OCI-LY1 (cell line): ENCODE measurements at regions not wholly inside any gene's neighbourhood (a gene's known extent, or its start where the extent isn't known, plus 50 kb on each side); places are given as distances from the start of the nearest gene placed in this dataset.

Source experiments
- H2AFZ ChIP-seq: fragments of 200-600 bp; sonication (generic), shearing (Covaris generic); 2 replicates; pipeline ENCODE4 v1.6.0; 2014; ENCODE audit warnings: antibody characterized with exemption, mild to moderate bottlenecking, low read length
- H3F3A ChIP-seq: fragments of 200-600 bp; sonication (generic), shearing (Covaris generic); 2 replicates; pipeline ENCODE4 v1.6.0; 2014; ENCODE audit warnings: mild to moderate bottlenecking, antibody characterized with exemption, low read length, moderate library complexity; ENCODE audit not compliant: insufficient read depth
- H3K27ac ChIP-seq: fragments of 200-600 bp; sonication (generic); 2 replicates; pipeline ENCODE4 v1.5.1; 2014; ENCODE audit warnings: low read length, mixed run types, mild to moderate bottlenecking, low read depth; ENCODE audit not compliant: poor library complexity, severe bottlenecking
- H3K27me3 ChIP-seq: fragments of 200-600 bp; sonication (generic); 2 replicates; pipeline ENCODE4 v1.6.0; 2014; ENCODE audit warnings: antibody characterized with exemption, mild to moderate bottlenecking, low read length, moderate library complexity; ENCODE audit not compliant: insufficient read depth
- H3K36me3 ChIP-seq: fragments of 200-600 bp; sonication (generic); 2 replicates; pipeline ENCODE4 v1.6.1; 2014; ENCODE audit warnings: mild to moderate bottlenecking, antibody characterized with exemption, low read length, moderate library complexity, mixed read lengths; ENCODE audit not compliant: insufficient read depth
- H3K4me1 ChIP-seq: fragments of 200-600 bp; sonication (generic); 2 replicates; pipeline ENCODE4 v1.5.1; 2014; ENCODE audit warnings: mild to moderate bottlenecking, low read length, moderate library complexity; ENCODE audit not compliant: insufficient read depth, severe bottlenecking
- H3K4me2 ChIP-seq: fragments of 200-600 bp; sonication (generic), shearing (Covaris generic); 2 replicates; pipeline ENCODE4 v1.6.1; 2014; ENCODE audit warnings: low read length
- H3K4me3 ChIP-seq: fragments of 200-600 bp; sonication (generic); 2 replicates; pipeline ENCODE4 v1.5.1; 2014; ENCODE audit warnings: low read length, low read depth, mild to moderate bottlenecking, mixed read lengths; ENCODE audit not compliant: poor library complexity, severe bottlenecking
- H3K79me2 ChIP-seq: fragments of 200-600 bp; shearing (Covaris generic); 2 replicates; pipeline ENCODE4 v1.6.1; 2016; ENCODE audit warnings: mixed run types, low read length, mixed read lengths; ENCODE audit not compliant: insufficient read depth
- H3K9ac ChIP-seq: fragments of 200-600 bp; sonication (generic), shearing (Covaris generic); 2 replicates; pipeline ENCODE4 v1.6.1; 2014; ENCODE audit warnings: mild to moderate bottlenecking, low read length, mixed read lengths
- H3K9me2 ChIP-seq: fragments of 200-600 bp; sonication (generic), shearing (Covaris generic); 2 replicates; pipeline ENCODE4 v1.6.1; 2014; ENCODE audit warnings: low read depth, mild to moderate bottlenecking, low read length, mixed read lengths
- H3K9me3 ChIP-seq: fragments of 200-600 bp; shearing (Covaris generic); 2 replicates; pipeline ENCODE4 v1.6.1; 2014; ENCODE audit warnings: low read length, mixed read lengths
- H4K20me1 ChIP-seq: fragments of 200-600 bp; sonication (generic), shearing (Covaris generic); 2 replicates; pipeline ENCODE4 v1.6.0; 2016; ENCODE audit warnings: mild to moderate bottlenecking, low read length; ENCODE audit not compliant: insufficient read depth
- CTCF ChIP-seq: fragments of 200-600 bp; sonication (generic), shearing (Covaris generic); IDR thresholded peaks from 2 replicates; pipeline ENCODE4 v1.5.1; 2017; ENCODE audit warnings: mild to moderate bottlenecking, antibody characterized with exemption, low read length, moderate library complexity, mixed read lengths
- EZH2 ChIP-seq: fragments of 200-600 bp; sonication (generic), shearing (Covaris generic); IDR thresholded peaks from 2 replicates; pipeline ENCODE4 v1.8.0; 2017; ENCODE audit warnings: borderline replicate concordance, mixed run types, mild to moderate bottlenecking, antibody characterized with exemption, low read length, moderate library complexity, mixed read lengths

- no peaks in the 10 kb centered on the region for H3K9me3 ChIP-seq
- no peaks in the 10 kb centered on the region for H3F3A ChIP-seq
- no peaks in the 10 kb centered on the region for H3K9me2 ChIP-seq
- H3K4me2 ChIP-seq = no peak overlapping the region
- H4K20me1 ChIP-seq = no peaks in the 10 kb centered on the region
- H3K4me3 ChIP-seq = no peak overlapping the region
- H3K27ac ChIP-seq = no peak overlapping the region
- H3K27me3 ChIP-seq = no peaks in the 10 kb centered on the region
- TF ChIP-seq EZH2 (no peak), CTCF (no peak)
- H2AFZ ChIP-seq = no peak overlapping the region
- no peaks in the 10 kb centered on the region for H3K79me2 ChIP-seq
- H3K9ac ChIP-seq = no peak overlapping the region
- no peaks in the 10 kb centered on the region for H3K36me3 ChIP-seq
- H3K4me1 ChIP-seq = no peaks in the 10 kb centered on the region
Measured at GRCh38 chr16:86242244-86243122, 267.8 kb upstream of the FOXF1 start.

GRCh38 chr16:86243123-86243473 is 267.2 kb upstream of the FOXF1 start:
- H3K27ac ChIP-seq = no peak overlapping the region
- H2AFZ ChIP-seq = no peak overlapping the region
- H3K36me3 ChIP-seq = no peaks in the 10 kb centered on the region
- no peaks in the 10 kb centered on the region for H3K4me1 ChIP-seq
- TF ChIP-seq CTCF = no peak
- TF ChIP-seq EZH2 = no peak
- no peak overlapping the region for H3K4me2 ChIP-seq
- no peak overlapping the region for H3K4me3 ChIP-seq
- H3K9me2 ChIP-seq = no peaks in the 10 kb centered on the region
- H3K79me2 ChIP-seq = no peaks in the 10 kb centered on the region
- no peaks in the 10 kb centered on the region for H4K20me1 ChIP-seq
- H3F3A ChIP-seq = no peaks in the 10 kb centered on the region
- no peaks in the 10 kb centered on the region; the same call in 1 of the 2 replicates for H3K27me3 ChIP-seq
- no peaks in the 10 kb centered on the region for H3K9me3 ChIP-seq
- H3K9ac ChIP-seq = no peak overlapping the region

- Histone ChIP-seq H3K79me2 (no peaks in the 10 kb centered on the region), H3K4me1 (no peaks in the 10 kb centered on the region), H3K9me2 (no peaks in the 10 kb centered on the region), H3F3A (no peaks in the 10 kb centered on the region), H3K9ac (no peak overlapping the region), H3K4me2 (no peak overlapping the region), H2AFZ (no peak overlapping the region), H4K20me1 (no peaks in the 10 kb centered on the region), H3K4me3 (no peak overlapping the region), H3K27me3 (no peaks in the 10 kb centered on the region; the same call in 1 of the 2 replicates), H3K36me3 (no peaks in the 10 kb centered on the region), H3K27ac (no peak overlapping the region), H3K9me3 (no peaks in the 10 kb centered on the region)
- TF ChIP-seq EZH2 = no peak
- no peak for TF ChIP-seq CTCF
Measured at GRCh38 chr16:86243571-86244154, 266.7 kb upstream of the FOXF1 start.
